ENCODE measurements at regions not wholly inside any gene's neighbourhood (a gene's known extent, or its start where the extent isn't known, plus 50 kb on each side); places are given as distances from the start of the nearest gene placed in this dataset.

GRCh38 chr12:125393569-125393968 lies 328.3 kb downstream of the AACS start:
- H4K20me1 ChIP-seq (replicated peaks; ENCODE audit: control insufficient read depth, extremely low read depth, insufficient read depth, low read length), result no peaks in the 10 kb centered on the region
- ChIA-PET CTCF (no interaction called here), POLR2A (no interaction called here)
- no peak overlapping the region for H3K9ac ChIP-seq (replicated peaks; ENCODE audit: extremely low read depth, insufficient read depth, low read length)
- no peaks in the 10 kb centered on the region for H3K36me3 ChIP-seq (ENCODE audit: control insufficient read depth in 2 of 2, extremely low read depth in 1 of 2, insufficient read depth in 2 of 2, low read length in 2 of 2)
- no peak overlapping the region for H2AFZ ChIP-seq (ENCODE audit: low read depth, low read length)
- H3K9me1 ChIP-seq (replicated peaks; ENCODE audit: control insufficient read depth, extremely low read depth, insufficient read depth, low read length), result no peaks in the 10 kb centered on the region
- no peaks in the 10 kb centered on the region for H3K79me2 ChIP-seq (ENCODE audit: control insufficient read depth, insufficient read depth, low read length)
- dilution Hi-C loops (cut with MboI; ENCODE audit: extremely low pct_ligation_motif_present, low sequenced_read_pairs), result no loop called here
- H3K4me1 ChIP-seq (ENCODE audit: control insufficient read depth, extremely low read depth, insufficient read depth, low read length), result no peaks in the 10 kb centered on the region
- no TSS peak for BruUV-seq (replicated peaks)
- no peak overlapping the region for H3K4me2 ChIP-seq (ENCODE audit: insufficient read depth, low read length)
- H3K27me3 ChIP-seq (ENCODE audit: control insufficient read depth in 2 of 2, insufficient read depth in 2 of 2, low read length in 2 of 2), result no peaks in the 10 kb centered on the region
- DNase-seq (ENCODE audit: low read depth, low spot score) (no peak), FAIRE-seq (no peak)
- H3K27ac ChIP-seq (ENCODE audit: insufficient read depth, low read depth, low read length), result no peak overlapping the region
- H3K9me3 ChIP-seq (replicated peaks; ENCODE audit: control insufficient read depth, insufficient read depth, low read length), result no peaks in the 10 kb centered on the region
- H3K4me3 ChIP-seq (replicated peaks in 1 of 3; ENCODE audit: insufficient read depth in 1 of 3, low read depth in 1 of 3, low read length in 3 of 3), result no peak overlapping the region
- TF ChIP-seq EZH2 (IDR thresholded peaks at IDR 0.05; ENCODE audit: borderline replicate concordance, low read depth, low read length, severe bottlenecking) (no peak), MYC (IDR thresholded peaks at IDR 0.05; ENCODE audit: low read depth, low read length) (no peak), POLR2AphosphoS5 (IDR thresholded peaks at IDR 0.05; ENCODE audit: insufficient read depth, low read depth, low read length) (no peak), JUN (IDR thresholded peaks at IDR 0.05; ENCODE audit: borderline replicate concordance, insufficient read depth, insufficient read length, low read depth) (no peak), GATA2 (IDR thresholded peaks at IDR 0.05; ENCODE audit: insufficient read depth, insufficient read length, low read depth, low read length) (no peak), CTCF (IDR thresholded peaks at IDR 0.05; ENCODE audit: extremely low read depth in 1 of 2, insufficient read depth in 1 of 2, low read depth in 1 of 2, low read length in 2 of 2) (no peak), FOS (IDR thresholded peaks at IDR 0.05; ENCODE audit: borderline replicate concordance, insufficient read depth, low read length) (no peak), POLR2A (IDR thresholded peaks at IDR 0.05; ENCODE audit: low read depth, low read length) (no peak)
- TF ChIP-seq, protein P1, sequence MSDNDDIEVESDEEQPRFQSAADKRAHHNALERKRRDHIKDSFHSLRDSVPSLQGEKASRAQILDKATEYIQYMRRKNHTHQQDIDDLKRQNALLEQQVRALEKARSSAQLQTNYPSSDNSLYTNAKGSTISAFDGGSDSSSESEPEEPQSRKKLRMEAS (IDR thresholded peaks at IDR 0.05; ENCODE audit: insufficient read depth, insufficient read length), result no peak
- intact Hi-C loops (cut with micrococcal nuclease), result no loop called here

Data from endothelial cell of umbilical vein (primary cell).